ENCODE measurements at regions not wholly inside any gene's neighbourhood (a gene's known extent, or its start where the extent isn't known, plus 50 kb on each side); places are given as distances from the start of the nearest gene placed in this dataset.

GRCh38 chr6:169887529-169888140, 136.2 kb downstream of the ERMARD start:
- TF ChIP-seq ZNF281 (CRISPR knock-in tag; IDR thresholded peaks at IDR 0.05) (no peak), ZMAT4 (CRISPR knock-in tag; IDR thresholded peaks at IDR 0.05) (no peak), CREM (CRISPR knock-in tag; IDR thresholded peaks at IDR 0.05) (no peak), IRF1 (CRISPR knock-in tag; IDR thresholded peaks at IDR 0.05) (no peak), NFYB (CRISPR knock-in tag; conservative IDR thresholded peaks at IDR 0.05; ENCODE audit: low read depth) (no peak), OVOL2 (CRISPR knock-in tag; IDR thresholded peaks at IDR 0.05; ENCODE audit: borderline replicate concordance) (no peak), E2F4 (CRISPR knock-in tag; IDR thresholded peaks at IDR 0.05; ENCODE audit: borderline replicate concordance, low read depth) (no peak), ZSCAN18 (CRISPR knock-in tag; IDR thresholded peaks at IDR 0.05) (no peak), JAZF1 (CRISPR knock-in tag; IDR thresholded peaks at IDR 0.05) (no peak), ZNF423 (CRISPR knock-in tag; IDR thresholded peaks at IDR 0.05) (no peak), ZNF671 (CRISPR knock-in tag; IDR thresholded peaks at IDR 0.05) (no peak)
- POLR2A ChIA-PET = no interaction called here
- CTCF ChIA-PET = interaction anchor here (1.4 kb wide), 1 partner anchor 56 kb away, joined by 4 read pairs; no protein-coding TSS in a partner anchor
- no peak for ATAC-seq
- Mint-ChIP-seq H3K27ac (no peak overlapping the region), H3K36me3 (peaks cover 7% of the 10 kb centered on the region), H3K4me3 (no peak overlapping the region), H3K9me3 (peaks cover 23% of the 10 kb centered on the region), H3K4me1 (no peaks in the 10 kb centered on the region), H3K27me3 (ENCODE audit: low read depth) (0 out of 2 replicates have a peak, but pooled peaks cover 4% of the 10 kb centered on the region)
- no peak for DNase-seq (ENCODE audit: low spot score)

GRCh38 chr6:169886631-169887227, 135.3 kb downstream of the ERMARD start:
- H3K4me1 Mint-ChIP-seq = no peaks in the 10 kb centered on the region
- peaks cover 23% of the 10 kb centered on the region for H3K9me3 Mint-ChIP-seq
- H3K4me3 Mint-ChIP-seq = no peak overlapping the region
- peaks cover 7% of the 10 kb centered on the region for H3K36me3 Mint-ChIP-seq
- DNase-seq (ENCODE audit: low spot score) (no peak), ATAC-seq (peak; percentile 39; the same call in 1 of the 2 replicates)
- ChIA-PET CTCF (interaction anchor here (0.6 to 1.3 kb wide), 2 partner anchors 97 to 107 kb away, joined by 3 to 5 read pairs; no protein-coding TSS in a partner anchor), POLR2A (no interaction called here)
- H3K27ac Mint-ChIP-seq = no peak overlapping the region
- H3K27me3 Mint-ChIP-seq (ENCODE audit: low read depth) = 0 out of 2 replicates have a peak, but pooled peaks cover 4% of the 10 kb centered on the region
- TF ChIP-seq MYBL2 (CRISPR knock-in tag; IDR thresholded peaks at IDR 0.05) = no peak
- no peak for TF ChIP-seq AR (CRISPR knock-in tag; IDR thresholded peaks at IDR 0.05)
- no peak for TF ChIP-seq MAX (CRISPR knock-in tag; IDR thresholded peaks at IDR 0.05)
- TF ChIP-seq ZNF263 (CRISPR knock-in tag; IDR thresholded peaks at IDR 0.05; ENCODE audit: low read depth) = no peak
- TF ChIP-seq ZNF671 (CRISPR knock-in tag; IDR thresholded peaks at IDR 0.05) = no peak
- TF ChIP-seq ZNF425 (CRISPR knock-in tag; conservative IDR thresholded peaks at IDR 0.05) = no peak

Data from WTC11 (cell line).